Esophagus (tissue), 2 donors: ENCODE measurements at regions not wholly inside any gene's neighbourhood (a gene's known extent, or its start where the extent isn't known, plus 50 kb on each side); places are given as distances from the start of the nearest gene placed in this dataset.

Experiments
- H3K27ac ChIP-seq, 2 donors: one replicate each; pipeline ENCODE4 v1.5.1; 2013; ENCODE audit warnings: low read depth in 2 of 2, mild to moderate bottlenecking in 2 of 2, inconsistent platforms in 1 of 2, low read length in 1 of 2, moderate library complexity in 1 of 2
- H3K27me3 ChIP-seq, 2 donors: one replicate each; pipeline ENCODE4 v1.6.1; 2013; ENCODE audit warnings: low read length in 2 of 2, control low read depth in 1 of 2, mild to moderate bottlenecking in 1 of 2; ENCODE audit not compliant: insufficient read depth in 2 of 2, control insufficient read depth in 1 of 2
- H3K36me3 ChIP-seq, 2 donors: one replicate each; pipeline ENCODE4 v1.6.1; 2013; ENCODE audit warnings: low read length in 1 of 2; ENCODE audit not compliant: control insufficient read depth in 2 of 2, insufficient read depth in 2 of 2
- H3K4me1 ChIP-seq, 2 donors: one replicate each; pipeline ENCODE4 v1.6.1; 2013; ENCODE audit warnings: low read length in 1 of 2; ENCODE audit not compliant: control insufficient read depth in 2 of 2, insufficient read depth in 2 of 2
- H3K4me3 ChIP-seq, 2 donors: one replicate each; pipeline ENCODE4 v1.5.1; 2013; ENCODE audit warnings: low read length in 2 of 2, mild to moderate bottlenecking in 2 of 2, low read depth in 1 of 2, moderate library complexity in 1 of 2
- H3K9me3 ChIP-seq, 2 donors: one replicate each; pipeline ENCODE4 v1.6.1; 2013; ENCODE audit warnings: mild to moderate bottlenecking in 2 of 2, low read depth in 1 of 2, low read length in 1 of 2, moderate library complexity in 1 of 2; ENCODE audit not compliant: control insufficient read depth in 2 of 2, insufficient read depth in 1 of 2
- WGBS, 2 donors: extraction: QIAGEN DNeasy Blood & Tissue Kit; methylation state at CpG; one replicate each; pipeline ENCODE4 v1.1.7; 2013; 5-methylcytosine and 5-hydroxymethylcytosine counted together
- donor health status: healthy with polysubstance abuse.
- donor health status: Bipolar disorder and iron deficiency.

DNA sequence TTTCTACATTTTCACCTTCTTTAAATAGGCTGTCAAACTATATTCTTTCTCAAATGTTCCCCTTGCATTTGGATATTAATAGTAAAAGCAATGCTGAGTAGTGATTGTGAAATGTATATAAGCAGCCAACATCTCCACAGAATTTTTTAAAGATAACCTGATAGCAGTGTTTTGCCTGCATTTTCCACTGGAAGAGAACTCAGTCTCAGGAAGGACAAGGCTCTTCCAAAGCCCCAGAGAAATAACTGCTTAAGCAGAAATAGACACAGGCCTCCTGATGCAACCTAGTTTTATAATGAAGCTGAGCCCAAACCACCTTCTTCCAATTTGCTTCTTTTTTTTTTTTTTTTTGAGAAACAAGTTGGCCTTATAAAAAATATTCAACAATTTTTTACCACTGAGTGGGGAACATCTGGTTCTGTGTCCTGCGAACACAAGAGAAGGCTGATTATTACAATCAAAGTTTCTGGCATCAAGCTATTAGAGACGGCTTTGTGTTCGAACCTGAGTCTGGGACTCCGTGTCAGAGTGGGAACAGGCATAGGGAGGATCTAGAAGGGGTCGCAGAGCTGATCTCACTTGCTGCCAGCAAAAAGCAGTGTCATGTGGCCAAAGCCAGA, 332.5 kb upstream of the TBL1XR1 start:
- H3K9me3 ChIP-seq: peaks cover 0 to 3% of the 10 kb centered on the region in 2 donors
- H3K4me3 ChIP-seq: no peak overlapping the region
- no peaks in the 10 kb centered on the region for H3K27me3 ChIP-seq
- H3K4me1 ChIP-seq: peaks cover 0 to 8% of the 10 kb centered on the region in 2 donors
- H3K27ac ChIP-seq: no peak overlapping the region
- no peaks in the 10 kb centered on the region for H3K36me3 ChIP-seq
- WGBS, 2 donors: 91 to 93% methylated on average over 5 of the region's 5 CpGs

DNA sequence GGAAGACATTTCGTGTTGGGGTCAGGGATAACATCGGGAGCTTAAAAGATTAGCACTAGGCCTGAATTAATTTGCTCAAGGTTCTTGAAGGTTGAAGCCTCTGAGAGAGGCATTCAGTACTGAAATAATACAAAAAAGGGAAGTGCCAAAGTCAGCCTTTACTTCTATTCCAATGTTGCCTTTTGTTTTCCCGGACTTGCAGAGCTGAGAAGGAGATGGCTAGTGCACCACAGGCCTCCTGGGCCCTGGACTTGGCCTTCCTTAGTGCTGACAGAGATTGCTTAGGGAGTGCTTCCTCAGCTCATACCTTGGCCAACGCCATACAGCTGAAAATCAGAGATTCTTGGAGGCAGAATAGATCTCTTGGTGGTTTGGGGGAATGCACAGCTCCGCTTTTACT, 333.6 kb upstream of the TBL1XR1 start:
- H3K27ac ChIP-seq: no peak overlapping the region
- H3K9me3 ChIP-seq: no peaks in the 10 kb centered on the region
- WGBS, 2 donors: 84 to 85% methylated on average over 5 of the region's 5 CpGs

DNA sequence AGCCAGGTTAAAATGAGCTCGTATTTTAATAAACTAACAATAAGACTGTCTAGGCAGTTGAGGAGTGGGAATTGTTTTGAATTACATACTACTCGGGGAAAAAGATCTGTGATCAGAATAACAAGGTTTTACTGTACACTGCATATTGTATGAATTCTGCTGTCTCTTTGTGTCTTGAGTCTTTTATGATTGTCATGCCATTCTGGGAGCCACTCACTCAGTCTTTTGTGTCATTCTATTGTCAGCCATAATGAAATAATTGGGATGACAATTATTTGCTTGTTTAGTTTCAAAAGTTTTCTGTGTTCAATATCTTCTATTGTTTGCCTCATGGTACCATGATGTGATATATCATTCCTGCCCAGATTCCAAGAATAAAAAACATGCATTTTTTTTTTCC, 339.6 kb upstream of the TBL1XR1 start:
- H3K27ac ChIP-seq: no peak overlapping the region
- no peaks in the 10 kb centered on the region for H3K9me3 ChIP-seq
- no peak overlapping the region for H3K4me3 ChIP-seq
- peaks cover 0 to 3% of the 10 kb centered on the region in 2 donors for H3K4me1 ChIP-seq
- WGBS, 2 donors: 90 to 93% methylated on average over 2 of the region's 2 CpGs
- H3K36me3 ChIP-seq: no peaks in the 10 kb centered on the region
- no peaks in the 10 kb centered on the region for H3K27me3 ChIP-seq

More for the DNA sequence above, 333.6 kb upstream of the TBL1XR1 start:
- no peak overlapping the region for H3K4me3 ChIP-seq
- H3K36me3 ChIP-seq: no peaks in the 10 kb centered on the region
- no peaks in the 10 kb centered on the region for H3K27me3 ChIP-seq
- peaks cover 0 to 8% of the 10 kb centered on the region in 2 donors for H3K4me1 ChIP-seq

DNA sequence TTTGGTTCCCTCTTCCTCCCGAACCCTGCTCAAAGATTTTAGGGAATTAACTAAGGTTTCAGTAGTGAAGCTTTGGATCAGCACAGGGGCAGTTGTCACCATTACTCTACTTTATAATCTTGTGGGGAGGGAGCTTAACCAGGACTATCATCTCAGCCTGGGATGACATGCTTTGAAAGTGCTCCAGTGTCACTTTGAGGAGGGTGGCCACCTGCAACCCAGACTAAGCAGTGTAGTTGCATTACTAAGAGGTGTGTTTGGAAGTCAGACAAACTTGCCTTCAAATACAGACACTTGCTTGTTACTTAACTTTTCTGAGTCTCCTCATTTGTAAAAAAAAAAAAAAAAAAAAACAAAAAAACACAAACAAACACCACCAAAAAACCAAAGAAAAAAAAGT, 340.3 kb upstream of the TBL1XR1 start:
- Histone ChIP-seq H3K4me3 (no peak overlapping the region), H3K27ac (no peak overlapping the region), H3K36me3 (no peaks in the 10 kb centered on the region), H3K4me1 (peaks cover 0 to 3% of the 10 kb centered on the region in 2 donors), H3K9me3 (no peaks in the 10 kb centered on the region), H3K27me3 (no peaks in the 10 kb centered on the region)
- 97 to 98% methylated on average over 1 of the region's 1 CpG for WGBS, 2 donors

DNA sequence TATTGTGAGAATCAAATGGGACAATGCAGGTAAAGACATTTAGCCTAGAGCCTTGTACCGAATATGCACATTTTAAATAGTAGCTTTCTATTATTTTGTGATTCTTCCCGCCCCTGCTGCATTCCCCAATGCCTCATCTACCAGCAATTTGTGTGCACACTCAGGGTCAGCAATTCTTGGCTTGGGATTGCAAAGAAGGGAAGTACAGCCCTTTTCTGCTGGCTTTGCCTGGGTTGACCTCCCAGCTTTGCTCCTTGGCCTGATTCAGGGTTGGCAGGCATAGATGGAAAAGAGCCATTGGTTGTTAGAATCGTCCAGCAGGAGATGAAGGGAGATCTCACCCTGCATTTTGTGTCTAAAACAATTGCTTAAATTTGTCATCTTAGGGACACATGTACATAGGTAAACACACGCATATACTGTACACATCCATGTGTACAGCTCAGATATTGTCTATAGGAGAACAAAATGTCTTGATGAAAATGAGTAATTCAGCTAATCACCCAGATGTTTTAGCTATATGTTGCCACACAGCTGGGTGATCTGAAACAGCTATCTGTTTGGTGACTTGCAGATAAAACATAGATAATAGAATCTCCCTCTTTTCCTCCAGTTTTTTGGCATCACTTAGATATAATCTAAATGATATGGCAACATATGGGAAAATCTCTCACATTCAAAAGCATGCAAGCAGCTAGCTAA, 340.9 kb upstream of the TBL1XR1 start:
- no peak overlapping the region for H3K27ac ChIP-seq
- no peaks in the 10 kb centered on the region for H3K36me3 ChIP-seq
- H3K4me3 ChIP-seq: no peak overlapping the region
- peaks cover 0 to 3% of the 10 kb centered on the region in 2 donors for H3K4me1 ChIP-seq
- H3K9me3 ChIP-seq: no peaks in the 10 kb centered on the region
- WGBS, 2 donors: 55 to 58% methylated on average over 4 of the region's 4 CpGs
- no peaks in the 10 kb centered on the region for H3K27me3 ChIP-seq

DNA sequence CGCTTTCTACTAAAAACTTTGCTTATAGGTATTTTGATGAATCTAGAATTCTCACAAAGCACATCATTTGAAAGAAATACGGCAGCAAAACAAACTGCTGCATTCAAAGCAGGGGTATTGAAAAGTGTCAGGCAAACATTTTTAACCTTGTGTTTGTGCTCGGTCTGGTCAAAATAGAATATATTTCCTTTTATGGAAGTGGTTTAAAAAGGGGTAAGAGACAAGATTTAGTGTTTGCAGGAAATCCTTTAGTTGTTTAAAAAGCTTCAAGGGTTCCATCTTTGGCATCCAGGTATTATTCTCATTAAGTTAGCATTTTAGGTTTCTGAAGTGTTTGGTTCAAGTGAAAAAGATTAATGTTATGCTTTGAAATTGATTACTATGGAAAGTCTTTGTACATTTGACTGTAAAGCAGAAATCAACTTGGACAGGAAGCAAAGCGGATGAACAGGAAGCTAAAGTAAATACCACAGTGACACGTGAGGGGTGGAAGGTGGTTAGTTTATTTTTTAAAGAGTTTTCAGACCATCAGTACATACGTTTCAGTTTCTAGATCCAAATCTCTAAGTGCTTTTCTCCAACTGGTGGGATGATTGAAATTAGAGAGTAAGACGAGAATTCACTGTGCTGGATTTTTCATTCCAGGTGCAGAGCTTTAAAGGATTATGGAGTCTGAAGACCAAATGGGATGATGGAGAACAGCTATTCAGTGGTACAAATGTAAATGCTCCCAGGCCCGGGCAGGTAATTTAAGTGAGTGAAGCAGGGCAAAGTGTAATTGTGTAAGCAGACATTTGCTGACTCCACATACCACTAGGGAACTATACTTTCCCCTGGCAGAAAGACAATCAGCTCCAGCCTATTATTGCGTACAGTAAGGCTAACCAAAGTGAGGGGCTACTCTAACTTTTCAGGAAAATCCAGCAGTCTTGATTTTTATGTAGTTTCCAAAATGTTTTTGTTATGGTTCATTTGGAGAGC, 341.8 kb upstream of the TBL1XR1 start:
- peak overlapping the region in 1 of 2 donors; percentile 35 for H3K27ac ChIP-seq
- H3K4me3 ChIP-seq: no peak overlapping the region
- peaks cover 0 to 3% of the 10 kb centered on the region in 2 donors for H3K4me1 ChIP-seq
- H3K9me3 ChIP-seq: no peaks in the 10 kb centered on the region
- no peaks in the 10 kb centered on the region for H3K36me3 ChIP-seq
- 53 to 58% methylated on average over 9 of the region's 9 CpGs for WGBS, 2 donors
- no peaks in the 10 kb centered on the region for H3K27me3 ChIP-seq

GRCh38 chr3:177541541-177541940, 344.3 kb upstream of the TBL1XR1 start:
- Histone ChIP-seq H3K27ac (no peak overlapping the region), H3K4me3 (no peak overlapping the region), H3K36me3 (no peaks in the 10 kb centered on the region), H3K9me3 (no peaks in the 10 kb centered on the region), H3K27me3 (no peaks in the 10 kb centered on the region), H3K4me1 (peaks cover 0 to 3% of the 10 kb centered on the region in 2 donors)
- WGBS, 2 donors: 71 to 77% methylated on average over 4 of the region's 4 CpGs

- H3K27ac ChIP-seq: no peak overlapping the region
- no peaks in the 10 kb centered on the region for H3K4me1 ChIP-seq
- no peaks in the 10 kb centered on the region for H3K9me3 ChIP-seq
- H3K4me3 ChIP-seq: no peak overlapping the region
- WGBS, 2 donors: 86 to 98% methylated on average over 3 of the region's 3 CpGs
- H3K36me3 ChIP-seq: no peaks in the 10 kb centered on the region
- no peaks in the 10 kb centered on the region for H3K27me3 ChIP-seq
These were observed 348.7 kb upstream of the TBL1XR1 start for GRCh38 chr3:177545964-177546363.

GRCh38 chr3:177547711-177548350, 350.5 kb upstream of the TBL1XR1 start:
- H3K9me3 ChIP-seq: no peaks in the 10 kb centered on the region
- H3K36me3 ChIP-seq: no peaks in the 10 kb centered on the region
- H3K27me3 ChIP-seq: no peaks in the 10 kb centered on the region
- H3K4me3 ChIP-seq: no peak overlapping the region
- WGBS, 2 donors: 74 to 78% methylated on average over 13 of the region's 13 CpGs
- no peaks in the 10 kb centered on the region for H3K4me1 ChIP-seq
- no peak overlapping the region for H3K27ac ChIP-seq
